ENCODE measurements at regions not wholly inside any gene's neighbourhood (a gene's known extent, or its start where the extent isn't known, plus 50 kb on each side); places are given as distances from the start of the nearest gene placed in this dataset.

GRCh38 chr10:50936335-50936734 lies 50.9 kb upstream of the A1CF start:
- TF ChIP-seq ZNF274 (IDR thresholded peaks at IDR 0.05; ENCODE audit: low read depth, low read length), result no peak
- no peak for TF ChIP-seq YY1 (IDR thresholded peaks at IDR 0.05; ENCODE audit: insufficient read depth, insufficient read length)
- no peak for TF ChIP-seq SUZ12 (IDR thresholded peaks at IDR 0.05; ENCODE audit: extremely low read depth, insufficient read depth, insufficient read length)
- H3K27me3 ChIP-seq (ENCODE audit: insufficient read depth, insufficient read length), result no peaks in the 10 kb centered on the region
- H3K4me1 ChIP-seq (ENCODE audit: insufficient read depth, insufficient read length), result no peaks in the 10 kb centered on the region
- no peak overlapping the region for H3K4me3 ChIP-seq (ENCODE audit: insufficient read length, low read depth)
- no peak overlapping the region for H3K9ac ChIP-seq (ENCODE audit: insufficient read length, low read depth)
- no peaks in the 10 kb centered on the region for H3K36me3 ChIP-seq (ENCODE audit: insufficient read depth, insufficient read length, low read length)
- DNase-seq (ENCODE audit: low read depth, low spot score), result no peak
- H3K9me3 ChIP-seq (ENCODE audit: insufficient read depth, low read length), result no peaks in the 10 kb centered on the region

GRCh38 chr10:50937230-50937907 lies 51.9 kb upstream of the A1CF start:
- no peak overlapping the region for H3K4me3 ChIP-seq (ENCODE audit: insufficient read length, low read depth)
- no peaks in the 10 kb centered on the region for H3K36me3 ChIP-seq (ENCODE audit: insufficient read depth, insufficient read length, low read length)
- DNase-seq (ENCODE audit: low read depth, low spot score), result peak; percentile 6
- H3K27me3 ChIP-seq (ENCODE audit: insufficient read depth, insufficient read length), result no peaks in the 10 kb centered on the region
- TF ChIP-seq SUZ12 (IDR thresholded peaks at IDR 0.05; ENCODE audit: extremely low read depth, insufficient read depth, insufficient read length) (no peak), YY1 (IDR thresholded peaks at IDR 0.05; ENCODE audit: insufficient read depth, insufficient read length) (no peak), ZNF274 (IDR thresholded peaks at IDR 0.05; ENCODE audit: low read depth, low read length) (no peak)
- no peaks in the 10 kb centered on the region for H3K4me1 ChIP-seq (ENCODE audit: insufficient read depth, insufficient read length)
- H3K9ac ChIP-seq (ENCODE audit: insufficient read length, low read depth), result no peak overlapping the region
- no peaks in the 10 kb centered on the region for H3K9me3 ChIP-seq (ENCODE audit: insufficient read depth, low read length)

DNA sequence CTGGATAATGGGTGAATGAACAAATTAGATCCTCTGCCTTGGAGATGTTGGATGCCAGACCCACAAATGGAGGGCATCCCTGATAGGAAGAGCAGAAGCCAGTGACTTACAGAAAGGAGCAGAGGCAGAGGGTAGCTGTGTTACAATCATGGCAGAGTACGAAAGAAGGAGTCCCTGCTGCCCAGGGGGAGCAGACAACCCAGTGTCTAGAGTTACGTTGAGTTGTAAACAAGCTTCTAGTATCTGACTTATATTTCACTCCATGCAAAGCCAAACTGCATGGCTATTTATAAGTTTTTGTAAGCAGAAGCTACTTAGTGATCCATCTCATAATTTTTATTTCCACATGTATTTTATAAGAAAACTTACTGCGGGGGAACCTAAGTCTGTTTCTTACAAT lies 56.2 kb upstream of the A1CF start:
- Histone ChIP-seq H3K4me1 (ENCODE audit: insufficient read depth, insufficient read length) (no peaks in the 10 kb centered on the region), H3K36me3 (ENCODE audit: insufficient read depth, insufficient read length, low read length) (no peaks in the 10 kb centered on the region), H3K9me3 (ENCODE audit: insufficient read depth, low read length) (no peaks in the 10 kb centered on the region), H3K4me3 (ENCODE audit: insufficient read length, low read depth) (no peak overlapping the region), H3K27me3 (ENCODE audit: insufficient read depth, insufficient read length) (no peaks in the 10 kb centered on the region), H3K9ac (ENCODE audit: insufficient read length, low read depth) (no peak overlapping the region)
- no peak for DNase-seq (ENCODE audit: low read depth, low spot score)
- TF ChIP-seq SUZ12 (IDR thresholded peaks at IDR 0.05; ENCODE audit: extremely low read depth, insufficient read depth, insufficient read length) (no peak), YY1 (IDR thresholded peaks at IDR 0.05; ENCODE audit: insufficient read depth, insufficient read length) (no peak), ZNF274 (IDR thresholded peaks at IDR 0.05; ENCODE audit: low read depth, low read length) (no peak)

DNA sequence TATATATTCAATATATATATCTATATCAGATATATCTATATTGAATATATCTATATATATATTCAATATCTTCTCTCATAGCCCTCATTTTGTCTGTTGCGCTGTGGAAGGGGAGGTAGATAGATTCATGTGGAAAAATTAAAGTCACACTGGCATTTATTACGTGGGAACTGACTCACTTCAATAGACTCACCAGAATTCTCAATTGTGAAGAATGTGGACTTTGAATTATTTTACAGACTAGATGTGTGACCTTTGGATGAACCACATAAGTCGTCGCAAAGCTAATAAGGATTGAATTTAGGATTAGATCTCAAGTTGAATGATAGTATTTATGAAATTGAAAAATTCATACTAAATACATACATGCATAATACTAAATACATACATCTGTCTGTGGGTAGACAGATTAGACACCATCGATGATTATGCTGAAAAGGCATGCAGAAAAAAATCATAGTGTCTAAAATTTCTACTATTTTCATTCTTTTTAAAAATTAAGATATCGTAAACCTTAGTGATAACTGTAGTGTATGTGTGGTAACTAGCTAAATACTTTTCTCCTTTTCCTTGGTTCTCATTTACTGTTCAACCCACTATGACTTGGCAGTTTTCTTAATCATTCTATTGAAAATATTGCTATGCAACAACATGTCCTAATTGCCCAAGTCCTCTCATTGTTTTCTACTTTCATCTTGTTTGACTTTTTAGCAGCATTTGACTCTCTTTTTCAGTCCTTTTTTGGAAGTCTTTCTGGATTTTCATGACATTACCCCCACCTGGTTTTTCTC lies 61.8 kb upstream of the A1CF start:
- DNase-seq (ENCODE audit: low read depth, low spot score), result no peak
- Histone ChIP-seq H3K9me3 (ENCODE audit: insufficient read depth, low read length) (no peaks in the 10 kb centered on the region), H3K4me3 (ENCODE audit: insufficient read length, low read depth) (no peak overlapping the region), H3K9ac (ENCODE audit: insufficient read length, low read depth) (no peak overlapping the region), H3K4me1 (ENCODE audit: insufficient read depth, insufficient read length) (no peaks in the 10 kb centered on the region), H3K27me3 (ENCODE audit: insufficient read depth, insufficient read length) (no peaks in the 10 kb centered on the region), H3K36me3 (ENCODE audit: insufficient read depth, insufficient read length, low read length) (no peaks in the 10 kb centered on the region)
- TF ChIP-seq ZNF274 (IDR thresholded peaks at IDR 0.05; ENCODE audit: low read depth, low read length), result no peak
- TF ChIP-seq SUZ12 (IDR thresholded peaks at IDR 0.05; ENCODE audit: extremely low read depth, insufficient read depth, insufficient read length), result no peak
- TF ChIP-seq YY1 (IDR thresholded peaks at IDR 0.05; ENCODE audit: insufficient read depth, insufficient read length), result no peak

GRCh38 chr10:50951365-50951764 lies 65.9 kb upstream of the A1CF start:
- no peaks in the 10 kb centered on the region for H3K4me1 ChIP-seq (ENCODE audit: insufficient read depth, insufficient read length)
- no peaks in the 10 kb centered on the region for H3K36me3 ChIP-seq (ENCODE audit: insufficient read depth, insufficient read length, low read length)
- no peak for TF ChIP-seq ZNF274 (IDR thresholded peaks at IDR 0.05; ENCODE audit: low read depth, low read length)
- no peak for TF ChIP-seq YY1 (IDR thresholded peaks at IDR 0.05; ENCODE audit: insufficient read depth, insufficient read length)
- TF ChIP-seq SUZ12 (IDR thresholded peaks at IDR 0.05; ENCODE audit: extremely low read depth, insufficient read depth, insufficient read length), result no peak
- H3K27me3 ChIP-seq (ENCODE audit: insufficient read depth, insufficient read length), result no peaks in the 10 kb centered on the region
- no peak overlapping the region for H3K9ac ChIP-seq (ENCODE audit: insufficient read length, low read depth)
- no peaks in the 10 kb centered on the region for H3K9me3 ChIP-seq (ENCODE audit: insufficient read depth, low read length)
- no peak for DNase-seq (ENCODE audit: low read depth, low spot score)
- no peak overlapping the region for H3K4me3 ChIP-seq (ENCODE audit: insufficient read length, low read depth)

- Histone ChIP-seq H3K4me1 (ENCODE audit: insufficient read depth, insufficient read length) (no peaks in the 10 kb centered on the region), H3K4me3 (ENCODE audit: insufficient read length, low read depth) (no peak overlapping the region), H3K36me3 (ENCODE audit: insufficient read depth, insufficient read length, low read length) (no peaks in the 10 kb centered on the region), H3K9me3 (ENCODE audit: insufficient read depth, low read length) (no peaks in the 10 kb centered on the region), H3K27me3 (ENCODE audit: insufficient read depth, insufficient read length) (no peaks in the 10 kb centered on the region), H3K9ac (ENCODE audit: insufficient read length, low read depth) (no peak overlapping the region)
- DNase-seq (ENCODE audit: low read depth, low spot score), result no peak
- TF ChIP-seq SUZ12 (IDR thresholded peaks at IDR 0.05; ENCODE audit: extremely low read depth, insufficient read depth, insufficient read length), result no peak
- TF ChIP-seq ZNF274 (IDR thresholded peaks at IDR 0.05; ENCODE audit: low read depth, low read length), result no peak
These were observed 75.9 kb upstream of the A1CF start for GRCh38 chr10:50961297-50961696.

DNA sequence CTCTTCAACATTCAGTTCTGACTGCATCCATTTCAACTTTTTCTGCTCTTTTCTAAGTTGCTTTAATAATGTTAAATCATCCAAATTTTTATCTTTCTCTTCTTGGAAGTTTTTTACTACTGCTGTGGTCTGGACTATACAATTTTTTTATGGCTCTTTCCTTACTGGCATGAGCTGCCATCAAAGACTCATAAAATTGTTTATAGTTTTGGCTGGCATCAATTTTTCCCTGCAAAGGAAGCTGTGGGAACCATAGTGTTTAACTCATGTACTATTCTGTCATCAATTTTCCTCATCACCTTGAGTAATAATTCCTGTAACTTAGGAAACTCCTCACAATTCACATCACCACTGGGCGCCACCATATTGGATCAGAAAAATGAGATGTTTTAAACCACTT lies 77.6 kb upstream of the A1CF start:
- no peak for DNase-seq (ENCODE audit: low read depth, low spot score)
- TF ChIP-seq ZNF274 (IDR thresholded peaks at IDR 0.05; ENCODE audit: low read depth, low read length), result no peak
- no peak for TF ChIP-seq YY1 (IDR thresholded peaks at IDR 0.05; ENCODE audit: insufficient read depth, insufficient read length)
- no peak for TF ChIP-seq SUZ12 (IDR thresholded peaks at IDR 0.05; ENCODE audit: extremely low read depth, insufficient read depth, insufficient read length)

More for the DNA sequence above, 77.6 kb upstream of the A1CF start:
- H3K4me3 ChIP-seq (ENCODE audit: insufficient read length, low read depth), result no peak overlapping the region
- H3K27me3 ChIP-seq (ENCODE audit: insufficient read depth, insufficient read length), result no peaks in the 10 kb centered on the region
- H3K9ac ChIP-seq (ENCODE audit: insufficient read length, low read depth), result no peak overlapping the region
- H3K4me1 ChIP-seq (ENCODE audit: insufficient read depth, insufficient read length), result no peaks in the 10 kb centered on the region
- H3K36me3 ChIP-seq (ENCODE audit: insufficient read depth, insufficient read length, low read length), result no peaks in the 10 kb centered on the region
- no peaks in the 10 kb centered on the region for H3K9me3 ChIP-seq (ENCODE audit: insufficient read depth, low read length)

Measured in NT2/D1 (cell line).